GM23248 (cell line): ENCODE measurements at regions not wholly inside any gene's neighbourhood (a gene's known extent, or its start where the extent isn't known, plus 50 kb on each side); places are given as distances from the start of the nearest gene placed in this dataset.

Source experiments
- DNase-seq: peaks from one replicate; pipeline ENCODE4 v3.0.0-alpha.2; 2015
- H2AFZ ChIP-seq: fragments of 200-600 bp; sonication (generic); 2 replicates; pipeline ENCODE4 v1.6.1; 2016; ENCODE audit warnings: antibody characterized with exemption
- H3F3A ChIP-seq: fragments of 200-600 bp; sonication (generic); 2 replicates; pipeline ENCODE4 v1.6.1; 2016; ENCODE audit warnings: mild to moderate bottlenecking, antibody characterized with exemption, mixed run types; ENCODE audit not compliant: insufficient read depth
- H3K27ac ChIP-seq: fragments of 200-600 bp; sonication (generic); 2 replicates; pipeline ENCODE4 v1.5.1; 2016; ENCODE audit warnings: mild to moderate bottlenecking
- H3K27me3 ChIP-seq: fragments of 200-600 bp; sonication (generic); replicated peaks from 2 replicates; pipeline ENCODE4 v1.6.1; 2016; ENCODE audit warnings: mild to moderate bottlenecking; ENCODE audit not compliant: insufficient read depth
- H3K36me3 ChIP-seq: fragments of 200-600 bp; sonication (generic); 2 replicates; pipeline ENCODE4 v1.6.1; 2016; ENCODE audit warnings: low read depth, mild to moderate bottlenecking
- H3K4me1 ChIP-seq: fragments of 200-600 bp; sonication (generic); 2 replicates; pipeline ENCODE4 v1.6.1; 2016; ENCODE audit warnings: mild to moderate bottlenecking; ENCODE audit not compliant: insufficient read depth
- H3K4me2 ChIP-seq: fragments of 200-600 bp; sonication (generic); one replicate; pipeline ENCODE4 v1.6.1; 2016; ENCODE audit warnings: mild to moderate bottlenecking; ENCODE audit not compliant: unreplicated experiment
- H3K4me3 ChIP-seq: fragments of 200-600 bp; sonication (generic); 2 replicates; pipeline ENCODE4 v1.5.1; 2016; ENCODE audit warnings: mild to moderate bottlenecking
- H3K79me2 ChIP-seq: fragments of 200-600 bp; sonication (generic); 2 replicates; pipeline ENCODE4 v1.6.1; 2016; ENCODE audit warnings: mild to moderate bottlenecking; ENCODE audit not compliant: insufficient read depth
- H3K9ac ChIP-seq: fragments of 200-600 bp; sonication (generic); 2 replicates; pipeline ENCODE4 v1.6.1; 2016; ENCODE audit warnings: mild to moderate bottlenecking
- H3K9me2 ChIP-seq: fragments of 200-600 bp; sonication (generic); 2 replicates; pipeline ENCODE4 v1.6.1; 2016; ENCODE audit warnings: mixed run types, mild to moderate bottlenecking, moderate library complexity; ENCODE audit not compliant: insufficient read depth
- H3K9me3 ChIP-seq: fragments of 200-600 bp; sonication (generic); one replicate; pipeline ENCODE4 v1.6.1; 2017; ENCODE audit warnings: low read depth
- H4K20me1 ChIP-seq: fragments of 200-600 bp; sonication (generic); 2 replicates; pipeline ENCODE4 v1.6.0; 2016; ENCODE audit not compliant: insufficient read depth
- EZH2 ChIP-seq: fragments of 200-600 bp; sonication (generic); IDR thresholded peaks from 2 replicates; pipeline ENCODE4 v1.6.1; 2018; ENCODE audit warnings: antibody characterized with exemption, mild to moderate bottlenecking; ENCODE audit not compliant: insufficient read depth, poor library complexity, severe bottlenecking
- EZH2phosphoT487 ChIP-seq: fragments of 200-600 bp; sonication (generic); IDR thresholded peaks from 2 replicates; pipeline ENCODE4 v1.6.1; 2018; ENCODE audit warnings: antibody characterized with exemption, moderate library complexity, mild to moderate bottlenecking, low read depth; ENCODE audit not compliant: insufficient read depth
- WGBS, 2 experiments: methylation state at CpG; one replicate each; pipeline ENCODE4 v1.1.6; 2015 to 2017; ENCODE audit warnings: low lambda C conversion rate in 2 of 2, low coverage in 1 of 2; ENCODE audit errors: missing lambda C conversion rate in 2 of 2; 5-methylcytosine and 5-hydroxymethylcytosine counted together
- in situ Hi-C: fragments of 300-500 bp; cut with MboI; formaldehyde crosslinking; loops from 2 replicates; pipeline ENCODE4 v1.15.0; 2020

- no peak for DNase-seq
- Histone ChIP-seq H3K27ac (no peak overlapping the region), H3K9me2 (no peaks in the 10 kb centered on the region), H3K9ac (no peak overlapping the region), H3K4me2 (no peak overlapping the region), H3K79me2 (no peaks in the 10 kb centered on the region), H3F3A (no peaks in the 10 kb centered on the region), H3K9me3 (no peaks in the 10 kb centered on the region), H3K4me3 (no peak overlapping the region), H4K20me1 (no peaks in the 10 kb centered on the region), H3K4me1 (no peaks in the 10 kb centered on the region), H2AFZ (no peak overlapping the region), H3K27me3 (no peaks in the 10 kb centered on the region), H3K36me3 (no peaks in the 10 kb centered on the region)
- TF ChIP-seq EZH2 = no peak
- TF ChIP-seq EZH2phosphoT487 = no peak
- 17 to 40% methylated on average over 1 of the region's 1 CpG for WGBS, 2 experiments
- in situ Hi-C loops = loop anchor here (25.0 kb wide), 1 partner anchor 611 kb away; no protein-coding TSS in a partner anchor
These were observed 635.6 kb upstream of the NUDT12 start for GRCh38 chr5:104198156-104198555.

- peak; percentile 8 for DNase-seq
- Histone ChIP-seq H3K27me3 (no peaks in the 10 kb centered on the region), H3K4me2 (no peak overlapping the region), H3K4me3 (no peak overlapping the region), H3K79me2 (no peaks in the 10 kb centered on the region), H3K27ac (no peak overlapping the region), H3K9me3 (no peaks in the 10 kb centered on the region), H3K9me2 (no peaks in the 10 kb centered on the region), H3K36me3 (no peaks in the 10 kb centered on the region), H4K20me1 (no peaks in the 10 kb centered on the region), H3F3A (no peaks in the 10 kb centered on the region), H3K4me1 (no peaks in the 10 kb centered on the region), H3K9ac (no peak overlapping the region), H2AFZ (no peak overlapping the region)
- 46 to 47% methylated on average over 2 of the region's 2 CpGs for WGBS, 2 experiments
- TF ChIP-seq EZH2phosphoT487 = no peak
- no peak for TF ChIP-seq EZH2
- in situ Hi-C loops = loop anchor here (25.0 kb wide), 1 partner anchor 603 kb away; no protein-coding TSS in a partner anchor
These were observed 627.3 kb upstream of the NUDT12 start for GRCh38 chr5:104189909-104190308.

GRCh38 chr5:104189031-104189430 is 626.4 kb upstream of the NUDT12 start:
- 29 to 33% methylated on average over 4 of the region's 4 CpGs for WGBS, 2 experiments
- no peaks in the 10 kb centered on the region for H3K36me3 ChIP-seq
- H3K27ac ChIP-seq = no peak overlapping the region

GRCh38 chr5:104187656-104188055 is 625.1 kb upstream of the NUDT12 start:
- no peak overlapping the region for H3K4me3 ChIP-seq
- H3K79me2 ChIP-seq = no peaks in the 10 kb centered on the region
- H3K4me2 ChIP-seq = no peak overlapping the region
- H3K9me3 ChIP-seq = no peaks in the 10 kb centered on the region
- no peaks in the 10 kb centered on the region for H3K36me3 ChIP-seq
- no peaks in the 10 kb centered on the region for H3F3A ChIP-seq
- no peak overlapping the region for H3K27ac ChIP-seq
- DNase-seq = no peak
- no peaks in the 10 kb centered on the region for H4K20me1 ChIP-seq
- TF ChIP-seq EZH2phosphoT487 = no peak
- TF ChIP-seq EZH2 = no peak
- WGBS, 2 experiments = 35 to 37% methylated on average over 2 of the region's 2 CpGs
- H3K27me3 ChIP-seq = no peaks in the 10 kb centered on the region
- in situ Hi-C loops = loop anchor here (25.0 kb wide), 1 partner anchor 600 kb away; no protein-coding TSS in a partner anchor
- no peak overlapping the region for H2AFZ ChIP-seq
- H3K9me2 ChIP-seq = no peaks in the 10 kb centered on the region
- no peaks in the 10 kb centered on the region for H3K4me1 ChIP-seq
- H3K9ac ChIP-seq = no peak overlapping the region

More at GRCh38 chr5:104189031-104189430, 626.4 kb upstream of the NUDT12 start:
- TF ChIP-seq EZH2phosphoT487 = no peak
- no peak for TF ChIP-seq EZH2
- H3K9me2 ChIP-seq = no peaks in the 10 kb centered on the region
- in situ Hi-C loops = loop anchor here (25.0 kb wide), 1 partner anchor 602 kb away; no protein-coding TSS in a partner anchor
- no peaks in the 10 kb centered on the region for H3K9me3 ChIP-seq
- DNase-seq = peak; percentile 1
- H3K9ac ChIP-seq = no peak overlapping the region
- H3F3A ChIP-seq = no peaks in the 10 kb centered on the region
- H3K79me2 ChIP-seq = no peaks in the 10 kb centered on the region
- no peaks in the 10 kb centered on the region for H3K4me1 ChIP-seq
- no peaks in the 10 kb centered on the region for H4K20me1 ChIP-seq
- H3K27me3 ChIP-seq = no peaks in the 10 kb centered on the region
- H2AFZ ChIP-seq = no peak overlapping the region
- no peak overlapping the region for H3K4me3 ChIP-seq
- no peak overlapping the region for H3K4me2 ChIP-seq
